Spleen (tissue), 11 donors: ENCODE measurements at regions not wholly inside any gene's neighbourhood (a gene's known extent, or its start where the extent isn't known, plus 50 kb on each side); places are given as distances from the start of the nearest gene placed in this dataset.
A peak's percentile ranks its signal among the peaks of the same experiment; 100 is the strongest.
"Not testable (repeated sequence)": the region's sequence is repeated elsewhere in the genome, so short reads cannot be mapped to it uniquely, and the experiment has no call there.

Experiments used
- DNase-seq: peaks from one replicate; pipeline ENCODE4 v3.0.0-alpha.2; 2020
- H3K27ac ChIP-seq, 8 donors: fragments of 200-600 bp; sonication (generic) in 7 of 8; 1 replicate in 4 of 8; 2 replicates in 4 of 8; pipeline versions ENCODE4 v1.5.0 to v1.8.0; 2016 to 2021; ENCODE audit warnings: inconsistent platforms in 4 of 8, mild to moderate bottlenecking in 4 of 8, moderate library complexity in 1 of 8
- H3K27me3 ChIP-seq, 7 donors: fragments of 200-600 bp; sonication (generic) in 6 of 7; replicated peaks in 1 of 7; 1 replicate in 4 of 7; 2 replicates in 3 of 7; pipeline versions ENCODE4 v1.5.0 to v1.8.0; 2016 to 2021; ENCODE audit warnings: inconsistent platforms in 3 of 7, mild to moderate bottlenecking in 1 of 7
- H3K36me3 ChIP-seq, 6 donors: fragments of 200-600 bp; sonication (generic) in 5 of 6; 1 replicate in 4 of 6; 2 replicates in 2 of 6; pipeline versions ENCODE4 v1.5.0 to v1.8.0; 2016 to 2021; ENCODE audit warnings: inconsistent platforms in 2 of 6
- H3K4me1 ChIP-seq, 6 donors: fragments of 200-600 bp; sonication (generic) in 5 of 6; 1 replicate in 3 of 6; 2 replicates in 3 of 6; pipeline versions ENCODE4 v1.5.0 to v1.8.0; 2016 to 2021; ENCODE audit warnings: inconsistent platforms in 3 of 6
- H3K4me3 ChIP-seq, 8 donors: fragments of 200-600 bp; sonication (generic) in 7 of 8; 1 replicate in 4 of 8; 2 replicates in 4 of 8; pipeline versions ENCODE4 v1.5.0 to v1.8.0; 2016 to 2021; ENCODE audit warnings: inconsistent platforms in 4 of 8, mild to moderate bottlenecking in 4 of 8, moderate library complexity in 2 of 8
- H3K9me3 ChIP-seq, 8 donors: fragments of 200-600 bp; sonication (generic) in 7 of 8; 1 replicate in 4 of 8; 2 replicates in 4 of 8; pipeline versions ENCODE4 v1.5.0 to v1.8.0; 2016 to 2021; ENCODE audit warnings: inconsistent platforms in 4 of 8
- CTCF ChIP-seq, 11 experiments: fragments of 200-600 bp in 7 of 11; fragments of 450-650 bp in 4 of 11; sonication (generic) in 4 of 11; IDR thresholded peaks in 8 of 11; conservative IDR thresholded peaks in 3 of 11; 1 replicate in 7 of 11; 2 replicates in 4 of 11; pipeline versions ENCODE4 v1.4.0 to v1.8.0; 2016 to 2021; ENCODE audit warnings: antibody characterized with exemption in 11 of 11, inconsistent platforms in 4 of 11, mild to moderate bottlenecking in 1 of 11
- POLR2A ChIP-seq, 3 donors: fragments of 450-650 bp; IDR thresholded peaks; one replicate each; pipeline ENCODE4 v1.5.1; 2017; ENCODE audit warnings: antibody characterized with exemption in 3 of 3, mild to moderate bottlenecking in 1 of 3
- POLR2AphosphoS5 ChIP-seq, 3 donors: sonication (generic); formaldehyde crosslinking; IDR thresholded peaks; one replicate each; pipeline ENCODE4 v1.5.1; 2017; ENCODE audit warnings: antibody characterized with exemption in 3 of 3
- WGBS, 5 donors: extraction: QIAGEN DNeasy Blood & Tissue Kit in 3 of 5; methylation state at CpG; one replicate each; pipeline versions ENCODE4 v1.1.5 to v1.1.7; 2013 to 2018; 5-methylcytosine and 5-hydroxymethylcytosine counted together
- intact Hi-C: fragments of 100-400 bp; cut with DNase I; formaldehyde crosslinking; loops from one replicate; pipeline ENCODE4 v1.15.0; 2023; ENCODE audit warnings: low total_unique reads
- donor health status: healthy with polysubstance abuse.
- donor health status: DM: no; HTN: no; CAD: no; lungs with moderate emphysema.
- donor health status: DM: no; HTN: no; CAD: no.
- donor health status: Bipolar disorder and iron deficiency.
- donor health status: healthy.
- donor health status: DM: no; HTN: no; CAD: no.
- donor health status: DM: yes; HTN: yes; CAD: no.

- DNase-seq: no peak
- Histone ChIP-seq H3K4me3 (no peak overlapping the region), H3K27ac (peak overlapping the region in 4 of 8 donors; percentile 19 to 53 (median 35)), H3K36me3 (no peaks in the 10 kb centered on the region), H3K27me3 (peaks cover 0 to 51% (median 3%) of the 10 kb centered on the region in 7 donors), H3K4me1 (peaks cover 0 to 32% (median 15%) of the 10 kb centered on the region in 6 donors), H3K9me3 (no peaks in the 10 kb centered on the region)
- intact Hi-C loops: no loop called here
- TF ChIP-seq POLR2A (IDR thresholded peaks at IDR 0.05) (no peak), POLR2AphosphoS5 (IDR thresholded peaks at IDR 0.05) (no peak), CTCF (IDR thresholded peaks at IDR 0.05 in 8 of 11, conservative IDR thresholded peaks at IDR 0.05 in 3 of 11) (no peak)
- 75 to 85% (median 75%) methylated on average over 16 of the region's 16 CpGs for WGBS, 5 donors
Measured at GRCh38 chr20:50446351-50447101, 63.7 kb upstream of the PTPN1 start.

GRCh38 chr20:50447102-50447804 lies 62.9 kb upstream of the PTPN1 start:
- H3K4me1 ChIP-seq: peaks cover 0 to 39% (median 16%) of the 10 kb centered on the region in 6 donors
- peaks cover 0 to 53% (median 3%) of the 10 kb centered on the region in 7 donors for H3K27me3 ChIP-seq
- H3K36me3 ChIP-seq: no peaks in the 10 kb centered on the region
- intact Hi-C loops: no loop called here
- no peak for DNase-seq
- TF ChIP-seq POLR2A (IDR thresholded peaks at IDR 0.05): no peak
- TF ChIP-seq CTCF (IDR thresholded peaks at IDR 0.05 in 8 of 11, conservative IDR thresholded peaks at IDR 0.05 in 3 of 11): no peak
- TF ChIP-seq POLR2AphosphoS5 (IDR thresholded peaks at IDR 0.05): no peak
- peak overlapping the region in 4 of 8 donors; percentile 19 to 53 (median 35) for H3K27ac ChIP-seq
- WGBS, 5 donors: 77 to 97% (median 88%) methylated on average over 6 of the region's 6 CpGs
- H3K4me3 ChIP-seq: no peak overlapping the region
- H3K9me3 ChIP-seq: no peaks in the 10 kb centered on the region

GRCh38 chr20:50447817-50448216 lies 62.4 kb upstream of the PTPN1 start:
- Histone ChIP-seq H3K36me3 (no peaks in the 10 kb centered on the region), H3K4me3 (no peak overlapping the region), H3K27me3 (peaks cover 0 to 56% (median 3%) of the 10 kb centered on the region in 7 donors), H3K4me1 (peaks cover 0 to 39% (median 16%) of the 10 kb centered on the region in 6 donors), H3K27ac (no peak overlapping the region), H3K9me3 (no peaks in the 10 kb centered on the region)
- TF ChIP-seq POLR2AphosphoS5 (IDR thresholded peaks at IDR 0.05) (no peak), CTCF (IDR thresholded peaks at IDR 0.05 in 8 of 11, conservative IDR thresholded peaks at IDR 0.05 in 3 of 11) (no peak), POLR2A (IDR thresholded peaks at IDR 0.05) (no peak)
- 92 to 99% (median 94%) methylated on average over 6 to 7 of the region's 7 CpGs for WGBS, 5 donors
- intact Hi-C loops: no loop called here
- no peak for DNase-seq

- H3K4me3 ChIP-seq, H3K9me3 ChIP-seq, H3K36me3 ChIP-seq, DNase-seq, intact Hi-C loops: not testable (repeated sequence)
- Histone ChIP-seq H3K4me1 (peaks cover 0 to 39% (median 16%) of the 10 kb centered on the region in 6 donors), H3K27ac (peak overlapping the region in 1 of 8 donors; percentile 74), H3K27me3 (peaks cover 0 to 53% (median 3%) of the 10 kb centered on the region in 7 donors)
- WGBS, 5 donors: 84 to 96% (median 91%) methylated on average over 10 of the region's 10 CpGs
Measured at GRCh38 chr20:50448625-50449403, 61.4 kb upstream of the PTPN1 start.
